PC-3 (cell line): ENCODE measurements at regions not wholly inside any gene's neighbourhood (a gene's known extent, or its start where the extent isn't known, plus 50 kb on each side); places are given as distances from the start of the nearest gene placed in this dataset.

Source experiments
- CTCF ChIP-seq: fragments of 300-600 bp; sonication (generic); conservative IDR thresholded peaks from 2 replicates; pipeline ENCODE4 v1.5.1; 2017; ENCODE audit warnings: antibody characterized with exemption, low read depth, mild to moderate bottlenecking, low read length
- EZH2phosphoT487 ChIP-seq: fragments of 300-600 bp; sonication (generic); IDR thresholded peaks from 2 replicates; pipeline ENCODE4 v1.6.1; 2018; ENCODE audit warnings: mild to moderate bottlenecking, antibody characterized with exemption, low read length, borderline replicate concordance

GRCh38 chr2:167790781-167791450 is 456.5 kb downstream of the STK39 start:
- no peak for TF ChIP-seq CTCF
- no peak for TF ChIP-seq EZH2phosphoT487
